ENCODE measurements at regions not wholly inside any gene's neighbourhood (a gene's known extent, or its start where the extent isn't known, plus 50 kb on each side); places are given as distances from the start of the nearest gene placed in this dataset.

- TF ChIP-seq FOSL2 (IDR thresholded peaks at IDR 0.05; ENCODE audit: borderline replicate concordance, low read depth) = no peak
- TF ChIP-seq NRF1 (IDR thresholded peaks at IDR 0.05; ENCODE audit: low read depth, low read length) = no peak
- TF ChIP-seq SMC3 (IDR thresholded peaks at IDR 0.05; ENCODE audit: low read depth, low read length) = no peak
- no peak for TF ChIP-seq MAX (IDR thresholded peaks at IDR 0.05; ENCODE audit: low read depth)
- no peak for TF ChIP-seq TAF1 (IDR thresholded peaks at IDR 0.05; ENCODE audit: borderline replicate concordance, low read depth, low read length)
- Histone ChIP-seq H3K9me2 (no peaks in the 10 kb centered on the region), H3K36me3 (replicated peaks in 1 of 2; ENCODE audit: control insufficient read depth in 1 of 2, insufficient read depth in 2 of 2, low read length in 1 of 2) (no peaks in the 10 kb centered on the region), H3F3A (replicated peaks; ENCODE audit: insufficient read depth) (no peaks in the 10 kb centered on the region), H3K79me2 (ENCODE audit: insufficient read depth) (no peaks in the 10 kb centered on the region), H3K27ac (ENCODE audit: low read depth in 2 of 2, low read length in 1 of 2) (no peak overlapping the region), H4K20me1 (ENCODE audit: insufficient read depth) (no peaks in the 10 kb centered on the region), H3K4me3 (ENCODE audit: low read depth in 2 of 2, low read length in 1 of 2) (no peak overlapping the region), H3K4me1 (ENCODE audit: control insufficient read depth in 1 of 2, insufficient read depth in 2 of 2, low read depth in 1 of 2, low read length in 1 of 2) (peaks cover 0 to 2% of the 10 kb centered on the region in 2 experiments; a peak in 1 of 4 replicates), H2AFZ (ENCODE audit: low read depth) (no peak overlapping the region), H3K4me2 (no peak overlapping the region), H3K9me3 (no peaks in the 10 kb centered on the region), H3K9ac (no peak overlapping the region), H3K27me3 (ENCODE audit: insufficient read depth) (no peaks in the 10 kb centered on the region)
- ChIA-PET POLR2A (no interaction called here), CTCF (interaction anchor here (0.8 to 1.3 kb wide), 3 partner anchors 8 to 261 kb away, joined by 3 to 5 read pairs (median 4); no protein-coding TSS in a partner anchor)
- DNase-seq = no peak
- 33% methylated on average over 8 of the region's 15 CpGs for WGBS (ENCODE audit: low lambda C conversion rate)
Measured at GRCh38 chr11:70819022-70819421, 420.7 kb downstream of the CTTN start.

- TF ChIP-seq EP300 (IDR thresholded peaks at IDR 0.05; ENCODE audit: borderline replicate concordance in 1 of 2, low read depth in 1 of 2, low read length in 1 of 2) (no peak), TCF12 (IDR thresholded peaks at IDR 0.05) (no peak), USF2 (IDR thresholded peaks at IDR 0.05; ENCODE audit: borderline replicate concordance, low read depth, low read length) (no peak), GABPA (IDR thresholded peaks at IDR 0.05; ENCODE audit: low read depth) (no peak)
- H2AFZ ChIP-seq (ENCODE audit: low read depth) = no peak overlapping the region
- ChIA-PET POLR2A (no interaction called here), CTCF (no interaction called here)
- H3K9ac ChIP-seq = no peak overlapping the region
- no peaks in the 10 kb centered on the region for H3K36me3 ChIP-seq (replicated peaks in 1 of 2; ENCODE audit: control insufficient read depth in 1 of 2, insufficient read depth in 2 of 2, low read length in 1 of 2)
- peaks cover 0 to 2% of the 10 kb centered on the region in 2 experiments; a peak in 1 of 4 replicates for H3K4me1 ChIP-seq (ENCODE audit: control insufficient read depth in 1 of 2, insufficient read depth in 2 of 2, low read depth in 1 of 2, low read length in 1 of 2)
- H3F3A ChIP-seq (replicated peaks; ENCODE audit: insufficient read depth) = no peaks in the 10 kb centered on the region
- no peaks in the 10 kb centered on the region for H3K9me2 ChIP-seq
- no peak overlapping the region for H3K4me2 ChIP-seq
- WGBS (ENCODE audit: low lambda C conversion rate) = 82% methylated on average over 23 of the region's 35 CpGs
- no peak overlapping the region for H3K27ac ChIP-seq (ENCODE audit: low read depth in 2 of 2, low read length in 1 of 2)
- no peaks in the 10 kb centered on the region for H4K20me1 ChIP-seq (ENCODE audit: insufficient read depth)
- no peaks in the 10 kb centered on the region for H3K27me3 ChIP-seq (ENCODE audit: insufficient read depth)
- no peak for DNase-seq
- H3K4me3 ChIP-seq (ENCODE audit: low read depth in 2 of 2, low read length in 1 of 2) = no peak overlapping the region
- no peaks in the 10 kb centered on the region for H3K9me3 ChIP-seq
- no peaks in the 10 kb centered on the region for H3K79me2 ChIP-seq (ENCODE audit: insufficient read depth)
Measured at GRCh38 chr11:70820311-70820710, 422.0 kb downstream of the CTTN start.

GRCh38 chr11:70820712-70821111 is 422.4 kb downstream of the CTTN start:
- Histone ChIP-seq H2AFZ (ENCODE audit: low read depth) (no peak overlapping the region), H4K20me1 (ENCODE audit: insufficient read depth) (no peaks in the 10 kb centered on the region), H3K79me2 (ENCODE audit: insufficient read depth) (no peaks in the 10 kb centered on the region), H3K9me2 (no peaks in the 10 kb centered on the region), H3K9ac (no peak overlapping the region), H3K27ac (ENCODE audit: low read depth in 2 of 2, low read length in 1 of 2) (no peak overlapping the region), H3K4me3 (ENCODE audit: low read depth in 2 of 2, low read length in 1 of 2) (no peak overlapping the region), H3K9me3 (no peaks in the 10 kb centered on the region), H3K27me3 (ENCODE audit: insufficient read depth) (no peaks in the 10 kb centered on the region), H3K4me1 (ENCODE audit: control insufficient read depth in 1 of 2, insufficient read depth in 2 of 2, low read depth in 1 of 2, low read length in 1 of 2) (peaks cover 0 to 2% of the 10 kb centered on the region in 2 experiments; a peak in 1 of 4 replicates), H3K4me2 (no peak overlapping the region), H3F3A (replicated peaks; ENCODE audit: insufficient read depth) (no peaks in the 10 kb centered on the region), H3K36me3 (replicated peaks in 1 of 2; ENCODE audit: control insufficient read depth in 1 of 2, insufficient read depth in 2 of 2, low read length in 1 of 2) (no peaks in the 10 kb centered on the region)
- CTCF ChIA-PET = no interaction called here
- POLR2A ChIA-PET = no interaction called here
- WGBS (ENCODE audit: low lambda C conversion rate) = 62% methylated on average over 4 of the region's 14 CpGs
- TF ChIP-seq RXRA (IDR thresholded peaks at IDR 0.05; ENCODE audit: borderline replicate concordance, low read depth) (no peak), IRF3 (IDR thresholded peaks at IDR 0.05; ENCODE audit: low read depth, low read length) (no peak), MEF2A (IDR thresholded peaks at IDR 0.05; ENCODE audit: borderline replicate concordance, low read depth) (no peak), ELF1 (IDR thresholded peaks at IDR 0.05) (no peak), FOXM1 (IDR thresholded peaks at IDR 0.05; ENCODE audit: low read depth) (no peak)
- DNase-seq = no peak

Measured in SK-N-SH (cell line).